ENCODE measurements at regions not wholly inside any gene's neighbourhood (a gene's known extent, or its start where the extent isn't known, plus 50 kb on each side); places are given as distances from the start of the nearest gene placed in this dataset.
A peak's percentile ranks its signal among the peaks of the same experiment; 100 is the strongest.
"Not testable (repeated sequence)": the region's sequence is repeated elsewhere in the genome, so short reads cannot be mapped to it uniquely, and the experiment has no call there.

- no peaks in the 10 kb centered on the region for H3K27me3 Mint-ChIP-seq
- ChIA-PET POLR2A (no interaction called here), CTCF (no interaction called here)
- TF ChIP-seq CTCF (IDR thresholded peaks at IDR 0.05), result no peak
- DNase-seq (no peak), ATAC-seq (no peak)
- no peak overlapping the region for H3K4me3 Mint-ChIP-seq
- peaks cover 5% of the 10 kb centered on the region for H3K9me3 Mint-ChIP-seq
- H3K36me3 Mint-ChIP-seq (ENCODE audit: low read depth), result no peaks in the 10 kb centered on the region
- no peak overlapping the region for H3K27ac Mint-ChIP-seq
- H3K4me1 Mint-ChIP-seq (ENCODE audit: low read depth), result no peaks in the 10 kb centered on the region
- intact Hi-C loops (cut with micrococcal nuclease), result no loop called here
These were observed 189.0 kb upstream of the THUMPD2 start for GRCh38 chr2:39968037-39968436.

- intact Hi-C loops (cut with micrococcal nuclease); CTCF ChIA-PET; H3K27ac Mint-ChIP-seq; H3K4me3 Mint-ChIP-seq; ATAC-seq; H3K9me3 Mint-ChIP-seq; H3K36me3 Mint-ChIP-seq (ENCODE audit: low read depth); POLR2A ChIA-PET; DNase-seq; H3K4me1 Mint-ChIP-seq (ENCODE audit: low read depth); H3K27me3 Mint-ChIP-seq: not testable (repeated sequence)
These were observed 181.6 kb upstream of the THUMPD2 start for GRCh38 chr2:39960681-39961080.

GRCh38 chr2:39954346-39954745, 175.3 kb upstream of the THUMPD2 start:
- CTCF ChIA-PET, result no interaction called here
- DNase-seq (no peak), ATAC-seq (peak; percentile 20)
- Mint-ChIP-seq H3K4me1 (ENCODE audit: low read depth) (peaks cover 7% of the 10 kb centered on the region), H3K27ac (peak overlapping the region; percentile 4), H3K36me3 (ENCODE audit: low read depth) (no peaks in the 10 kb centered on the region), H3K27me3 (no peaks in the 10 kb centered on the region), H3K4me3 (no peak overlapping the region), H3K9me3 (no peaks in the 10 kb centered on the region)
- no peak for TF ChIP-seq CTCF (IDR thresholded peaks at IDR 0.05)
- intact Hi-C loops (cut with micrococcal nuclease), result no loop called here
- POLR2A ChIA-PET, result no interaction called here

GRCh38 chr2:39949131-39949530, 170.1 kb upstream of the THUMPD2 start:
- Mint-ChIP-seq H3K4me3 (no peak overlapping the region), H3K27ac (no peak overlapping the region), H3K27me3 (no peaks in the 10 kb centered on the region), H3K9me3 (no peaks in the 10 kb centered on the region), H3K36me3 (ENCODE audit: low read depth) (no peaks in the 10 kb centered on the region), H3K4me1 (ENCODE audit: low read depth) (peaks cover 20% of the 10 kb centered on the region)
- intact Hi-C loops (cut with micrococcal nuclease), result no loop called here
- DNase-seq (no peak), ATAC-seq (no peak)
- ChIA-PET POLR2A (interaction anchor here (2.4 kb wide), 1 partner anchor 10 kb away, joined by 5 read pairs; no protein-coding TSS in a partner anchor), CTCF (no interaction called here)
- TF ChIP-seq CTCF (IDR thresholded peaks at IDR 0.05), result no peak

- peaks cover 21% of the 10 kb centered on the region for H3K4me1 Mint-ChIP-seq (ENCODE audit: low read depth)
- peak overlapping the region; percentile 92 for H3K27ac Mint-ChIP-seq
- intact Hi-C loops (cut with micrococcal nuclease), result no loop called here
- H3K27me3 Mint-ChIP-seq, result no peaks in the 10 kb centered on the region
- TF ChIP-seq CTCF (IDR thresholded peaks at IDR 0.05), result no peak
- ChIA-PET POLR2A (interaction anchor here (2.4 kb wide), 1 partner anchor 9 kb away, joined by 5 read pairs; no protein-coding TSS in a partner anchor), CTCF (no interaction called here)
- no peaks in the 10 kb centered on the region for H3K36me3 Mint-ChIP-seq (ENCODE audit: low read depth)
- H3K4me3 Mint-ChIP-seq, result no peak overlapping the region
- DNase-seq (no peak), ATAC-seq (peak; percentile 33)
- no peaks in the 10 kb centered on the region for H3K9me3 Mint-ChIP-seq
These were observed 169.1 kb upstream of the THUMPD2 start for GRCh38 chr2:39948016-39948719.

Measured in activated CD8-positive, alpha-beta T cell treated with anti-CD3 and anti-CD28 coated beads for 36 hours (primary cell).